Hepatocyte (in vitro differentiated cells): ENCODE measurements at regions not wholly inside any gene's neighbourhood (a gene's known extent, or its start where the extent isn't known, plus 50 kb on each side); places are given as distances from the start of the nearest gene placed in this dataset.

Experiments used
- DNase-seq: peaks from one replicate; pipeline ENCODE4 v3.0.0-alpha.2; 2016; ENCODE audit warnings: low spot score
- H2AFZ ChIP-seq: fragments of 200-600 bp; sonication (generic); 2 replicates; pipeline ENCODE4 v1.6.0; 2016; ENCODE audit warnings: antibody characterized with exemption, mild to moderate bottlenecking
- H3K27ac ChIP-seq: fragments of 200-600 bp; sonication (generic); 2 replicates; pipeline ENCODE4 v1.5.1; 2016; ENCODE audit warnings: mild to moderate bottlenecking
- H3K27me3 ChIP-seq: fragments of 200-600 bp; sonication (generic); 2 replicates; pipeline ENCODE4 v1.6.1; 2016
- H3K36me3 ChIP-seq: fragments of 200-600 bp; sonication (generic); replicated peaks from 2 replicates; pipeline ENCODE4 v1.5.1; 2016; ENCODE audit warnings: low read depth; ENCODE audit not compliant: insufficient read depth
- H3K4me1 ChIP-seq: fragments of 200-600 bp; sonication (generic); 2 replicates; pipeline ENCODE4 v1.5.1; 2016; ENCODE audit warnings: mild to moderate bottlenecking, moderate library complexity; ENCODE audit not compliant: insufficient read depth
- H3K4me2 ChIP-seq: fragments of 200-600 bp; sonication (generic); 2 replicates; pipeline ENCODE4 v1.6.0; 2016
- H3K4me3 ChIP-seq: fragments of 200-600 bp; sonication (generic); 2 replicates; pipeline ENCODE4 v1.5.1; 2016; ENCODE audit warnings: mild to moderate bottlenecking
- H3K79me2 ChIP-seq: fragments of 200-600 bp; sonication (generic); 2 replicates; pipeline ENCODE4 v1.6.0; 2017; ENCODE audit warnings: mild to moderate bottlenecking
- H3K9me2 ChIP-seq: fragments of 200-600 bp; sonication (generic); replicated peaks from 2 replicates; pipeline ENCODE4 v1.6.0; 2017; ENCODE audit warnings: mild to moderate bottlenecking; ENCODE audit not compliant: insufficient read depth
- H3K9me3 ChIP-seq: fragments of 200-600 bp; sonication (generic); 2 replicates; pipeline ENCODE4 v1.5.1; 2016; ENCODE audit warnings: low read depth, mild to moderate bottlenecking
- H4K20me1 ChIP-seq: fragments of 200-600 bp; sonication (generic); 2 replicates; pipeline ENCODE4 v1.6.0; 2016; ENCODE audit warnings: mild to moderate bottlenecking; ENCODE audit not compliant: insufficient read depth, poor library complexity, severe bottlenecking
- CTCF ChIP-seq: fragments of 200-600 bp; sonication (generic); IDR thresholded peaks from 2 replicates; pipeline ENCODE4 v1.5.1; 2016; ENCODE audit warnings: antibody characterized with exemption, mild to moderate bottlenecking; ENCODE audit not compliant: poor library complexity
- EZH2 ChIP-seq: fragments of 200-600 bp; sonication (generic); IDR thresholded peaks from 2 replicates; pipeline ENCODE4 v1.6.1; 2016; ENCODE audit warnings: antibody characterized with exemption, mild to moderate bottlenecking, borderline replicate concordance
- EZH2phosphoT487 ChIP-seq: fragments of 200-600 bp; sonication (generic); IDR thresholded peaks from one replicate; pipeline ENCODE4 v1.6.1; 2018; ENCODE audit warnings: antibody characterized with exemption, mild to moderate bottlenecking, low read depth, moderate library complexity; ENCODE audit not compliant: unreplicated experiment, severe bottlenecking
- WGBS: methylation state at CpG from one replicate; pipeline ENCODE4 v1.1.6; 2016; ENCODE audit warnings: low lambda C conversion rate; ENCODE audit errors: missing lambda C conversion rate; 5-methylcytosine and 5-hydroxymethylcytosine counted together

GRCh38 chr11:29750392-29750791 is 266.4 kb downstream of the KCNA4 start:
- 81% methylated on average over 3 of the region's 3 CpGs for WGBS
- Histone ChIP-seq H3K79me2 (no peaks in the 10 kb centered on the region), H3K27ac (no peak overlapping the region), H3K4me3 (no peak overlapping the region), H3K4me2 (no peak overlapping the region), H3K9me2 (no peaks in the 10 kb centered on the region), H3K4me1 (no peaks in the 10 kb centered on the region), H4K20me1 (no peaks in the 10 kb centered on the region), H3K27me3 (no peaks in the 10 kb centered on the region), H2AFZ (no peak overlapping the region), H3K36me3 (no peaks in the 10 kb centered on the region), H3K9me3 (no peaks in the 10 kb centered on the region)
- no peak for DNase-seq
- TF ChIP-seq CTCF, result no peak
- TF ChIP-seq EZH2phosphoT487, result no peak
- TF ChIP-seq EZH2, result no peak

- TF ChIP-seq EZH2phosphoT487 (no peak), CTCF (no peak), EZH2 (no peak)
- H3K79me2 ChIP-seq, result no peaks in the 10 kb centered on the region
- 73% methylated on average over 1 of the region's 1 CpG for WGBS
- H2AFZ ChIP-seq, result no peak overlapping the region
- no peaks in the 10 kb centered on the region for H3K36me3 ChIP-seq
- H3K4me2 ChIP-seq, result no peak overlapping the region
- no peak for DNase-seq
- no peak overlapping the region for H3K27ac ChIP-seq
- H3K9me3 ChIP-seq, result no peaks in the 10 kb centered on the region
- H3K9me2 ChIP-seq, result no peaks in the 10 kb centered on the region
- no peak overlapping the region for H3K4me3 ChIP-seq
- H3K27me3 ChIP-seq, result no peaks in the 10 kb centered on the region
- no peaks in the 10 kb centered on the region for H3K4me1 ChIP-seq
- no peaks in the 10 kb centered on the region for H4K20me1 ChIP-seq
These were observed 282.5 kb downstream of the KCNA4 start for GRCh38 chr11:29734287-29734686.

DNA sequence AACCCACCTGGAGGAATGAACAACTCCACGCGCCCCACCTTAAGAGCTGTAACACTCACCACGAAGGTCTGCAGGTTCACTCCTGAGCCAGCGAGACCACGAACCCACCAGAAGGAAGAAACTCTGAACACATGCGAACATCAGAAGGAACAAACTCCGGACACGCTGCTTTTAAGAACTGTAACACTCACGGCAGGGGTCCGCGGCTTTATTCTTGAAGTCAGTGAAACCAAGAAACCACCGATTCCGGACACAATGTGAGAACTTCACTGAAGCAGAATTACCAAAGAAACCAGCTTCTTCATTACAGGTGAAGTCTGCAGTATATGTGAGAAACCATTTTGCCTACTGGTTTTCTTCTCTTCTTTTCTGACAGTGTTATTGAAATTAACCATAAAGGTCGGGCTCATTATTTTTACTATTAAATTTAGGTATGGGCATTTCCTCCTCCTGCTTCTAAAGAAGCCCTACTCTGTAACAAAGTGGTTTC is 303.0 kb downstream of the KCNA4 start:
- Histone ChIP-seq H3K27me3 (no peaks in the 10 kb centered on the region), H3K4me3 (no peak overlapping the region), H4K20me1 (no peaks in the 10 kb centered on the region), H3K79me2 (no peaks in the 10 kb centered on the region), H3K27ac (no peak overlapping the region), H3K4me2 (no peak overlapping the region), H3K4me1 (no peaks in the 10 kb centered on the region), H3K9me3 (no peaks in the 10 kb centered on the region), H2AFZ (no peak overlapping the region), H3K36me3 (no peaks in the 10 kb centered on the region), H3K9me2 (no peaks in the 10 kb centered on the region)
- no peak for DNase-seq
- 95% methylated on average over 14 of the region's 14 CpGs for WGBS
- no peak for TF ChIP-seq CTCF
- no peak for TF ChIP-seq EZH2
- TF ChIP-seq EZH2phosphoT487, result no peak

GRCh38 chr11:29712616-29713015 is 304.2 kb downstream of the KCNA4 start:
- no peak for TF ChIP-seq EZH2phosphoT487
- TF ChIP-seq CTCF, result no peak
- TF ChIP-seq EZH2, result no peak
- no peaks in the 10 kb centered on the region for H3K27me3 ChIP-seq
- no peak overlapping the region for H2AFZ ChIP-seq
- DNase-seq, result no peak
- WGBS, result over 99% methylated on average over 9 of the region's 12 CpGs
- no peak overlapping the region for H3K4me2 ChIP-seq
- H3K36me3 ChIP-seq, result no peaks in the 10 kb centered on the region
- no peaks in the 10 kb centered on the region for H3K4me1 ChIP-seq
- H4K20me1 ChIP-seq, result no peaks in the 10 kb centered on the region
- H3K9me2 ChIP-seq, result no peaks in the 10 kb centered on the region
- H3K9me3 ChIP-seq, result no peaks in the 10 kb centered on the region
- H3K27ac ChIP-seq, result no peak overlapping the region
- no peak overlapping the region for H3K4me3 ChIP-seq
- H3K79me2 ChIP-seq, result no peaks in the 10 kb centered on the region
